HUES6 (cell line): ENCODE measurements at regions not wholly inside any gene's neighbourhood (a gene's known extent, or its start where the extent isn't known, plus 50 kb on each side); places are given as distances from the start of the nearest gene placed in this dataset.

Experiments
- H3K27ac ChIP-seq: 2 replicates; pipeline ENCODE4 v1.7.0; 2013; ENCODE audit warnings: low read depth, mild to moderate bottlenecking, low read length, inconsistent platforms
- H3K27me3 ChIP-seq: 2 replicates; pipeline ENCODE4 v1.6.1; 2013; ENCODE audit warnings: low read length; ENCODE audit not compliant: control insufficient read depth, insufficient read depth
- H3K36me3 ChIP-seq: 2 replicates; pipeline ENCODE4 v1.6.1; 2013; ENCODE audit warnings: low read length; ENCODE audit not compliant: control insufficient read depth, insufficient read depth
- H3K4me1 ChIP-seq: 2 replicates; pipeline ENCODE4 v1.6.1; 2013; ENCODE audit warnings: low read length; ENCODE audit not compliant: control insufficient read depth, insufficient read depth
- H3K4me3 ChIP-seq: 2 replicates; pipeline ENCODE4 v1.5.1; 2013; ENCODE audit warnings: low read depth, low read length
- H3K9ac ChIP-seq: one replicate; pipeline ENCODE4 v1.6.1; 2013; ENCODE audit warnings: mild to moderate bottlenecking, low read length
- H3K9me3 ChIP-seq: 2 replicates; pipeline ENCODE4 v1.6.1; 2013; ENCODE audit warnings: low read depth, low read length; ENCODE audit not compliant: control insufficient read depth, insufficient read depth

- Histone ChIP-seq H3K27me3 (no peaks in the 10 kb centered on the region), H3K27ac (no peak overlapping the region), H3K4me3 (no peak overlapping the region), H3K9ac (no peak overlapping the region), H3K4me1 (no peaks in the 10 kb centered on the region), H3K36me3 (no peaks in the 10 kb centered on the region), H3K9me3 (peaks cover 2% of the 10 kb centered on the region; the same call in 1 of the 2 replicates)
Observed at GRCh38 chr14:25215607-25216006, 165.7 kb upstream of the STXBP6 start.

GRCh38 chr14:25197885-25198284 is 147.9 kb upstream of the STXBP6 start:
- no peak overlapping the region for H3K27ac ChIP-seq
- H3K27me3 ChIP-seq: no peaks in the 10 kb centered on the region
- H3K4me3 ChIP-seq: no peak overlapping the region
- no peaks in the 10 kb centered on the region for H3K36me3 ChIP-seq
- no peaks in the 10 kb centered on the region for H3K4me1 ChIP-seq
- H3K9ac ChIP-seq: no peak overlapping the region
- H3K9me3 ChIP-seq: peaks cover 19% of the 10 kb centered on the region

- Histone ChIP-seq H3K9ac (no peak overlapping the region), H3K4me1 (no peaks in the 10 kb centered on the region), H3K36me3 (no peaks in the 10 kb centered on the region), H3K9me3 (peaks cover 17% of the 10 kb centered on the region), H3K4me3 (no peak overlapping the region), H3K27ac (no peak overlapping the region), H3K27me3 (no peaks in the 10 kb centered on the region)
Observed at GRCh38 chr14:25180221-25180620, 130.3 kb upstream of the STXBP6 start.

- Histone ChIP-seq H3K9ac (no peak overlapping the region), H3K36me3 (no peaks in the 10 kb centered on the region), H3K27ac (no peak overlapping the region), H3K4me3 (no peak overlapping the region), H3K9me3 (peaks cover 17% of the 10 kb centered on the region), H3K27me3 (no peaks in the 10 kb centered on the region), H3K4me1 (no peaks in the 10 kb centered on the region)
Observed at GRCh38 chr14:25178255-25178654, 128.3 kb upstream of the STXBP6 start.

GRCh38 chr14:25150934-25151790 is 101.2 kb upstream of the STXBP6 start:
- Histone ChIP-seq H3K27ac (no peak overlapping the region), H3K27me3 (no peaks in the 10 kb centered on the region), H3K4me1 (0 out of 2 replicates have a peak, but pooled peaks cover 3% of the 10 kb centered on the region), H3K36me3 (no peaks in the 10 kb centered on the region), H3K4me3 (no peak overlapping the region), H3K9ac (no peak overlapping the region), H3K9me3 (no peaks in the 10 kb centered on the region)

- no peak overlapping the region for H3K27ac ChIP-seq
- no peaks in the 10 kb centered on the region for H3K36me3 ChIP-seq
- H3K27me3 ChIP-seq: no peaks in the 10 kb centered on the region
- H3K4me3 ChIP-seq: no peak overlapping the region
- H3K9me3 ChIP-seq: no peaks in the 10 kb centered on the region
- H3K9ac ChIP-seq: no peak overlapping the region
- H3K4me1 ChIP-seq: 0 out of 2 replicates have a peak, but pooled peaks cover 3% of the 10 kb centered on the region
Observed at GRCh38 chr14:25150401-25150800, 100.5 kb upstream of the STXBP6 start.

- Histone ChIP-seq H3K9ac (no peak overlapping the region), H3K4me3 (no peak overlapping the region), H3K27me3 (no peaks in the 10 kb centered on the region), H3K9me3 (no peaks in the 10 kb centered on the region), H3K27ac (no peak overlapping the region), H3K4me1 (0 out of 2 replicates have a peak, but pooled peaks cover 4% of the 10 kb centered on the region), H3K36me3 (no peaks in the 10 kb centered on the region)
Observed at GRCh38 chr14:25140411-25140810, 90.5 kb upstream of the STXBP6 start.

- Histone ChIP-seq H3K4me1 (0 out of 2 replicates have a peak, but pooled peaks cover 6% of the 10 kb centered on the region), H3K9ac (no peak overlapping the region), H3K36me3 (no peaks in the 10 kb centered on the region), H3K9me3 (no peaks in the 10 kb centered on the region), H3K27ac (no peak overlapping the region), H3K27me3 (peaks cover 9% of the 10 kb centered on the region), H3K4me3 (no peak overlapping the region)
Observed at GRCh38 chr14:25136811-25137210, 86.9 kb upstream of the STXBP6 start.

GRCh38 chr14:25134184-25134583 is 84.2 kb upstream of the STXBP6 start:
- H3K9me3 ChIP-seq: no peaks in the 10 kb centered on the region
- peaks cover 15% of the 10 kb centered on the region for H3K27me3 ChIP-seq
- H3K9ac ChIP-seq: no peak overlapping the region
- H3K27ac ChIP-seq: no peak overlapping the region
- no peak overlapping the region for H3K4me3 ChIP-seq
- no peaks in the 10 kb centered on the region for H3K36me3 ChIP-seq
- 0 out of 2 replicates have a peak, but pooled peaks cover 6% of the 10 kb centered on the region for H3K4me1 ChIP-seq

GRCh38 chr14:25132732-25133422 is 82.9 kb upstream of the STXBP6 start:
- H3K9me3 ChIP-seq: no peaks in the 10 kb centered on the region
- no peaks in the 10 kb centered on the region for H3K36me3 ChIP-seq
- peaks cover 15% of the 10 kb centered on the region for H3K27me3 ChIP-seq
- 0 out of 2 replicates have a peak, but pooled peaks cover 6% of the 10 kb centered on the region for H3K4me1 ChIP-seq
- no peak overlapping the region for H3K9ac ChIP-seq
- peak overlapping the region; percentile 44 for H3K4me3 ChIP-seq
- H3K27ac ChIP-seq: no peak overlapping the region

- Histone ChIP-seq H3K4me1 (0 out of 2 replicates have a peak, but pooled peaks cover 6% of the 10 kb centered on the region), H3K4me3 (no peak overlapping the region), H3K9me3 (no peaks in the 10 kb centered on the region), H3K27me3 (peaks cover 15% of the 10 kb centered on the region), H3K36me3 (no peaks in the 10 kb centered on the region), H3K9ac (no peak overlapping the region), H3K27ac (no peak overlapping the region)
Observed at GRCh38 chr14:25132094-25132493, 82.1 kb upstream of the STXBP6 start.
